ENCODE measurements at regions not wholly inside any gene's neighbourhood (a gene's known extent, or its start where the extent isn't known, plus 50 kb on each side); places are given as distances from the start of the nearest gene placed in this dataset.

DNA sequence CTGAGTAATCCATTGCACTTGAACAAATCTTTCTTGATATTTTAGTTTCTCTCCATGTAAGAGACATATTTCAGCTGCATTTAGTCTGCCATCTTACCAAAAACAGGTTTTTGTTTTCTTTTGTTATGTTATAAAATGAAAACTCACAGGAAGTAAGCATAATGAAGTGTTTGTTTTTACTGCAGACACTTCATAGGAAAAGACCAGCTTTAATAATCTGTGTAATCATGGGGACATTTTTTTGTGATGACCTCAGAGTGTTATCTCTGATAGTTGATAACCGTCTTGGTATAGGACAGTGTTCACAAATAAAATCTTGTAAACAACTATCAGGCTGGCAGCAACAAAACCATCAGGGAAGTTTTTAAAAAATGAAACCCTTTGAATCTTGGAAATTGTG is 266.2 kb upstream of the OR4E1 start:
- in situ Hi-C loops (cut with HindIII; ENCODE audit: low sequenced_read_pairs), result no loop called here
- TF ChIP-seq CTCF (IDR thresholded peaks at IDR 0.05; ENCODE audit: low read depth, low read length), result no peak
- DNase-seq (ENCODE audit: low read depth, low spot score), result no peak

GRCh38 chr14:21937996-21938395 is 264.4 kb upstream of the OR4E1 start:
- in situ Hi-C loops (cut with HindIII; ENCODE audit: low sequenced_read_pairs), result no loop called here
- no peak for TF ChIP-seq CTCF (IDR thresholded peaks at IDR 0.05; ENCODE audit: low read depth, low read length)
- DNase-seq (ENCODE audit: low read depth, low spot score), result no peak
- H3K4me3 ChIP-seq (ENCODE audit: low read depth, low read length), result no peak overlapping the region

More for the DNA sequence above, 266.2 kb upstream of the OR4E1 start:
- H3K4me3 ChIP-seq (ENCODE audit: low read depth, low read length), result no peak overlapping the region

GRCh38 chr14:21933681-21934080 is 260.1 kb upstream of the OR4E1 start:
- no peak for DNase-seq (ENCODE audit: low read depth, low spot score)
- no peak overlapping the region for H3K4me3 ChIP-seq (ENCODE audit: low read depth, low read length)
- in situ Hi-C loops (cut with HindIII; ENCODE audit: low sequenced_read_pairs), result no loop called here
- peak; percentile 9 for TF ChIP-seq CTCF (IDR thresholded peaks at IDR 0.05; ENCODE audit: low read depth, low read length)

DNA sequence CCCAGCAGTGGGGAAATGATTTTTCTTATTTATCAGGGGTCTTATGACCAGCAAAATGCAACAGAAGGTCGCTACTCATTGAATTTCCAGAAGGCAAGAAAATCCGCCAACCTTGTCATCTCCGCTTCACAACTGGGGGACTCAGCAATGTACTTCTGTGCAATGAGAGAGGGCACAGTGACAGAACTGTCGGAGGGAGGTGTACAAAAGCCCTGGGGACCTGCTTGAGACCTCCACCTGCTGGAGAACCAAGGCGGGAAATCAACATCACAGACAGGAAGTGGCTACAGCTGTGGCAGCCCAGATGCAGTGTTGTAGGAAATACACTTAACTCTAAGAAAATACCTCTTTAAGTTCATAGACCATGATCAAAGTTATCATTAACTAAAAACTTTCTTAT is 250.9 kb upstream of the OR4E1 start:
- DNase-seq (ENCODE audit: low read depth, low spot score), result no peak
- in situ Hi-C loops (cut with HindIII; ENCODE audit: low sequenced_read_pairs), result no loop called here
- H3K4me3 ChIP-seq (ENCODE audit: low read depth, low read length), result no peak overlapping the region
- no peak for TF ChIP-seq CTCF (IDR thresholded peaks at IDR 0.05; ENCODE audit: low read depth, low read length)

- TF ChIP-seq CTCF (IDR thresholded peaks at IDR 0.05; ENCODE audit: low read depth, low read length), result no peak
- H3K4me3 ChIP-seq (ENCODE audit: low read depth, low read length), result no peak overlapping the region
- in situ Hi-C loops (cut with HindIII; ENCODE audit: low sequenced_read_pairs), result no loop called here
- DNase-seq (ENCODE audit: low read depth, low spot score), result no peak
Measured at GRCh38 chr14:21923820-21924219, 250.2 kb upstream of the OR4E1 start.

GRCh38 chr14:21921453-21921852 is 247.8 kb upstream of the OR4E1 start:
- no peak for DNase-seq (ENCODE audit: low read depth, low spot score)
- in situ Hi-C loops (cut with HindIII; ENCODE audit: low sequenced_read_pairs), result no loop called here
- TF ChIP-seq CTCF (IDR thresholded peaks at IDR 0.05; ENCODE audit: low read depth, low read length), result no peak
- no peak overlapping the region for H3K4me3 ChIP-seq (ENCODE audit: low read depth, low read length)

All from astrocyte of the spinal cord (primary cell).